Esophagus muscularis mucosa (tissue), 4 donors: ENCODE measurements at regions not wholly inside any gene's neighbourhood (a gene's known extent, or its start where the extent isn't known, plus 50 kb on each side); places are given as distances from the start of the nearest gene placed in this dataset.

ENCODE experiments used
- DNase-seq: peaks from one replicate; pipeline ENCODE4 v3.0.0-alpha.2; 2017; ENCODE audit errors: extremely low spot score
- H3K27ac ChIP-seq, 4 donors: fragments of 200-600 bp; sonication (generic); replicated peaks in 1 of 4; 1 replicate in 3 of 4; 2 replicates in 1 of 4; pipeline ENCODE4 v1.5.1; 2016 to 2019; ENCODE audit warnings: mild to moderate bottlenecking in 1 of 4
- H3K27me3 ChIP-seq, 4 donors: fragments of 200-600 bp; sonication (generic); one replicate each; pipeline versions ENCODE4 v1.5.1 to v1.6.0; 2016 to 2019
- H3K36me3 ChIP-seq, 4 donors: fragments of 200-600 bp; sonication (generic); one replicate each; pipeline ENCODE4 v1.5.1; 2016 to 2019
- H3K4me1 ChIP-seq, 4 donors: fragments of 200-600 bp; sonication (generic); one replicate each; pipeline ENCODE4 v1.5.1; 2016 to 2019
- H3K4me3 ChIP-seq, 4 donors: fragments of 200-600 bp; sonication (generic); 1 replicate in 2 of 4; 2 replicates in 2 of 4; pipeline ENCODE4 v1.5.1; 2016 to 2019; ENCODE audit warnings: mild to moderate bottlenecking in 4 of 4, moderate library complexity in 1 of 4
- H3K9me3 ChIP-seq, 4 donors: fragments of 200-600 bp; sonication (generic); 1 replicate in 3 of 4; 2 replicates in 1 of 4; pipeline ENCODE4 v1.5.1; 2016 to 2019
- EP300 ChIP-seq: sonication (generic); formaldehyde crosslinking; IDR thresholded peaks from one replicate; pipeline ENCODE4 v1.6.1; 2017; ENCODE audit warnings: antibody characterized with exemption
- POLR2A ChIP-seq: fragments of 450-650 bp; IDR thresholded peaks from one replicate; pipeline ENCODE4 v1.6.1; 2017; ENCODE audit warnings: antibody characterized with exemption, moderate library complexity, mild to moderate bottlenecking, low read depth
- POLR2AphosphoS5 ChIP-seq, 2 donors: sonication (generic); formaldehyde crosslinking; IDR thresholded peaks; one replicate each; pipeline ENCODE4 v1.6.1; 2017; ENCODE audit warnings: antibody characterized with exemption in 2 of 2
- WGBS: methylation state at CpG from one replicate; pipeline ENCODE4 v1.1.5; 2018; 5-methylcytosine and 5-hydroxymethylcytosine counted together
- intact Hi-C: fragments of 100-400 bp; cut with DNase I; formaldehyde crosslinking; loops from one replicate; pipeline ENCODE4 v1.15.1; 2023
- TF ChIP-seq, protein P1 (sequence below), 3 experiments: fragments of 200-600 bp in 2 of 3; fragments of 450-650 bp in 1 of 3; sonication (generic) in 2 of 3; IDR thresholded peaks; one replicate each; pipeline ENCODE4 v1.5.1; 2017 to 2019; ENCODE audit warnings: antibody characterized with exemption in 3 of 3, mild to moderate bottlenecking in 2 of 3, moderate library complexity in 1 of 3

DNA sequence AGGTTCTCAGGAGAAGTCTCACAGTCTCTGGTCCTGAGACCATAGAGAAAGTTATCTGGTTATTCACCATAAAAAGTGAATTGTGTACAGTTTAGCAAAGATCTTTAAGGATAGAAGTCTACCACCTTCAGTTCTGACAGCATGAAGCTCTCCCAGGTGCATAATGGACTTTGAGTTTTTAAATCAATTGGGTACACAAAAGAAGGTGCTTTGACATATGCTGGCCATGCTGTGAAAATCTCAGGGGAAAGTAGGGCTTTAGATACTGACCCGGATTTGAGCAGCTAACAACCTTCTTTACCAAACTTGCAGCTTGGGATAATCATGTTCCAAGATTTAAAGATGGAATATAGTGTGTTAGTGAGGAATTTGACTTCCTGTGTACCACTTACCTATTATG, 264.2 kb downstream of the ZSWIM6 start:
- Histone ChIP-seq H3K4me3 (no peak overlapping the region), H3K9me3 (no peaks in the 10 kb centered on the region), H3K36me3 (no peaks in the 10 kb centered on the region), H3K27ac (no peak overlapping the region), H3K27me3 (no peaks in the 10 kb centered on the region), H3K4me1 (peaks cover 0 to 9% (median 2%) of the 10 kb centered on the region in 4 donors)
- no peak for DNase-seq
- TF ChIP-seq EP300, result no peak
- TF ChIP-seq POLR2A, result no peak
- TF ChIP-seq POLR2AphosphoS5 (IDR thresholded peaks at IDR 0.05), result no peak
- TF ChIP-seq, protein P1, sequence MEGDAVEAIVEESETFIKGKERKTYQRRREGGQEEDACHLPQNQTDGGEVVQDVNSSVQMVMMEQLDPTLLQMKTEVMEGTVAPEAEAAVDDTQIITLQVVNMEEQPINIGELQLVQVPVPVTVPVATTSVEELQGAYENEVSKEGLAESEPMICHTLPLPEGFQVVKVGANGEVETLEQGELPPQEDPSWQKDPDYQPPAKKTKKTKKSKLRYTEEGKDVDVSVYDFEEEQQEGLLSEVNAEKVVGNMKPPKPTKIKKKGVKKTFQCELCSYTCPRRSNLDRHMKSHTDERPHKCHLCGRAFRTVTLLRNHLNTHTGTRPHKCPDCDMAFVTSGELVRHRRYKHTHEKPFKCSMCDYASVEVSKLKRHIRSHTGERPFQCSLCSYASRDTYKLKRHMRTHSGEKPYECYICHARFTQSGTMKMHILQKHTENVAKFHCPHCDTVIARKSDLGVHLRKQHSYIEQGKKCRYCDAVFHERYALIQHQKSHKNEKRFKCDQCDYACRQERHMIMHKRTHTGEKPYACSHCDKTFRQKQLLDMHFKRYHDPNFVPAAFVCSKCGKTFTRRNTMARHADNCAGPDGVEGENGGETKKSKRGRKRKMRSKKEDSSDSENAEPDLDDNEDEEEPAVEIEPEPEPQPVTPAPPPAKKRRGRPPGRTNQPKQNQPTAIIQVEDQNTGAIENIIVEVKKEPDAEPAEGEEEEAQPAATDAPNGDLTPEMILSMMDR (IDR thresholded peaks at IDR 0.05), result no peak
- intact Hi-C loops, result no loop called here
- 100% methylated on average over 1 of the region's 1 CpG for WGBS

DNA sequence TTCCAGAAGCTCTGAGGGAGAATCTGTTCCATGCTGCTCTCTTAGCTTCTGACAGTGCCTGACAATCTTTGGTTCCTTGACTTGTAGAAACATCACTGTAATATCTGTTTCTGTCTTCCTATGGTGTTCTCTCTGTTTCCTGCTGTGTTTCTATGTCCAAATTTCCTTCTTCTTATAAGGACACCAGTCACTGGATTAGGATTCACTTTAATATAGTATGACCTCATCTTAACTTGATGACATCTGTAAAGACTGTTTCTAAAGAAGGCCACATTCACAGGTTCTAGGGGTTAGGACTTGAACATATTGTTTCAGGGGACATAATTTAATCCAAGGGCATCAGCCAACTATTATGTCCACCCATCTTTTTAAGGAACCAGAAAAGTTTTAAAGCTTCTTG, 265.6 kb downstream of the ZSWIM6 start:
- intact Hi-C loops, result no loop called here
- Histone ChIP-seq H3K27me3 (no peaks in the 10 kb centered on the region), H3K4me3 (no peak overlapping the region), H3K27ac (no peak overlapping the region), H3K4me1 (peaks cover 0 to 9% (median 2%) of the 10 kb centered on the region in 4 donors), H3K36me3 (no peaks in the 10 kb centered on the region), H3K9me3 (no peaks in the 10 kb centered on the region)
- DNase-seq, result no peak
- TF ChIP-seq POLR2AphosphoS5 (IDR thresholded peaks at IDR 0.05), result no peak
- TF ChIP-seq, protein P1 (IDR thresholded peaks at IDR 0.05), result no peak
- TF ChIP-seq EP300, result no peak
- no peak for TF ChIP-seq POLR2A

DNA sequence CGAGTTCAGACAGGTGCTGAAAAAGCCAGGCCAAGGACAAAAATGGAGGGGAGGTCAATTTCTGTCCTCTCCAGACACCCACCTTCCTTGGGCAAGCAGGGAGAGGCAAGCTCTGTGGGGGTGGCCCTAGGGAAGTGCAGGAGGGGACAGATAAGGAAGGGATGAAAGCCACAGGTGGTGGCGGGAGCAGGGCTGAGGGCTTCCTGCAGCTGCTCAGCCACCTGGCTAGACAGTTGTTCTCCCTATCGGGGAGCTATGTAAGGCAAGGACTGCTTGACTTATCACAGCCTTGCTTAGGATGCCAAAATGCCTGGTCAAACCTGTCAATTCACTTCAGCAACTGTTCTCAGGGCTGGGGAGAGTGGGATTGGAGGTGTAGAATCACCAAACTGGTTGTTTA, 266.1 kb downstream of the ZSWIM6 start:
- no peak for DNase-seq
- WGBS, result 76% methylated on average over 3 of the region's 3 CpGs
- Histone ChIP-seq H3K4me1 (peaks cover 0 to 9% (median 3%) of the 10 kb centered on the region in 4 donors), H3K36me3 (no peaks in the 10 kb centered on the region), H3K9me3 (no peaks in the 10 kb centered on the region), H3K27ac (no peak overlapping the region), H3K27me3 (no peaks in the 10 kb centered on the region), H3K4me3 (no peak overlapping the region)
- intact Hi-C loops, result no loop called here
- TF ChIP-seq EP300 (no peak), POLR2AphosphoS5 (IDR thresholded peaks at IDR 0.05) (no peak), POLR2A (no peak)
- TF ChIP-seq, protein P1 (IDR thresholded peaks at IDR 0.05), result no peak

DNA sequence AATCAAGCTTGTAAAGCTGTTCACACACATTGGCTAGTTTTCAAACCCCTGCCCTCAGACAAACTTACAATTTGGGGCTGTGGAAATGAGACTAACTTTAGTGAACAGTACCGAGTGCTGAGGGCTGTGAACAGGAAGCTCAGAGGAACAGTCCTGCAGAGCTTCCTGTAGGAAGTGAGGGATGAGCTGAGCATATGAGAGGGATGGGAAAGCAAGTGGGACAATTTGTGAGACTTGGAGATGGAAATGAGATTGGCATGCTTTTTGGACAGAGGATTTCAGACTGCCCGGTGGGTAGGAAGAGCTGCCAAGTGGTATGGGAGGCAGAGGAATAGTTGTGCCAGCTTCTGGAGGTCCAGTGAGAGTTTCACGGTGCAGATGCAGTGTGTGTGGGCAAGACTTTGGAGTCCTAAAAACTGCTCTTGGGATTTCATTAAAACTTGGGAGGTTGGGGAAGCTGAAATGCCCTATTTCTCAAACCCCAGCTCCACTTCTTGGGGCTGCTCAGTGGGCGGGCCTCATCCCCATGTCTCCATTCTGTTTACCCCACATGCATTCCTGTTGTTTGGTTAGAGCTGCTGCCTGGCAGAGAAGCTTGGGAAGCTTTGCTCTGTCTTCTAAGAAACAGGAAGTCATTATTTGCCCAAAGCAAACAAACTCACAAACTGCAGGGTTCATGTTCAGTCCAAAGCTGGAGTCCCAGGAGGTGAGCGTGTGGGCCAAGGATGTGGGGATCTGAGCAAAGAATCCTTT, 267.5 kb downstream of the ZSWIM6 start:
- intact Hi-C loops, result no loop called here
- WGBS, result 69% methylated on average over 5 of the region's 5 CpGs

More for the DNA sequence above, 267.5 kb downstream of the ZSWIM6 start:
- Histone ChIP-seq H3K9me3 (no peaks in the 10 kb centered on the region), H3K4me1 (peaks cover 0 to 13% (median 9%) of the 10 kb centered on the region in 4 donors), H3K27ac (no peak overlapping the region), H3K36me3 (no peaks in the 10 kb centered on the region), H3K4me3 (no peak overlapping the region), H3K27me3 (no peaks in the 10 kb centered on the region)
- TF ChIP-seq EP300, result no peak
- TF ChIP-seq POLR2A, result no peak
- TF ChIP-seq POLR2AphosphoS5 (IDR thresholded peaks at IDR 0.05), result no peak
- TF ChIP-seq, protein P1 (IDR thresholded peaks at IDR 0.05), result no peak
- no peak for DNase-seq
